IMR-90 (cell line): ENCODE measurements at regions not wholly inside any gene's neighbourhood (a gene's known extent, or its start where the extent isn't known, plus 50 kb on each side); places are given as distances from the start of the nearest gene placed in this dataset.

Experiments
- ATAC-seq: fragments of 200-7000 bp; cut with Tn5 transposase; 2 replicates; pipeline ENCODE4 v1.9.1; 2020; ENCODE audit warnings: low read depth, mild to moderate bottlenecking, moderate library complexity
- BruUV-seq: library from RNA; stranded (reverse); fragments of 400-500 nt; replicated peaks from 2 replicates; lab custom pipeline; 2021; lab: Mats Ljungman, UMichigan
- CTCF ChIA-PET: fragments of 300-600 bp; formaldehyde crosslinking; extraction: SDS; loops from one replicate; lab custom pipeline; 2021; ENCODE audit warnings: antibody characterized with exemption; lab: Yijun Ruan, JAX
- POLR2A ChIA-PET: fragments of 300-600 bp; sonication (Branson Sonifier 250); formaldehyde crosslinking; loops from one replicate; lab custom pipeline; 2022; ENCODE audit warnings: antibody characterized with exemption; ENCODE audit not compliant: unreplicated experiment; lab: Charles Lee
- DNase-seq: peaks from one replicate; pipeline ENCODE4 v3.0.0; 2013
- H2AFZ ChIP-seq: replicated peaks from 2 replicates; pipeline ENCODE3; 2013; ENCODE audit warnings: low read length, mild to moderate bottlenecking; ENCODE audit not compliant: poor library complexity
- H2AK5ac ChIP-seq: 2 replicates; pipeline ENCODE4 v1.6.1; 2013; ENCODE audit warnings: low read depth, low read length, inconsistent platforms
- H2AK9ac ChIP-seq: replicated peaks from 2 replicates; pipeline ENCODE3; 2013; ENCODE audit warnings: mild to moderate bottlenecking, low read depth, low read length, moderate library complexity; ENCODE audit not compliant: poor library complexity
- H2BK120ac ChIP-seq: 2 replicates; pipeline ENCODE4 v1.6.1; 2013; ENCODE audit warnings: low read depth, low read length, inconsistent platforms
- H2BK15ac ChIP-seq: 3 replicates; pipeline ENCODE4 v1.6.1; 2013; ENCODE audit warnings: low read depth, low read length, inconsistent platforms
- H2BK20ac ChIP-seq: 2 replicates; pipeline ENCODE4 v1.6.1; 2013; ENCODE audit warnings: low read depth, mild to moderate bottlenecking, inconsistent platforms, low read length, moderate library complexity
- H2BK5ac ChIP-seq: 2 replicates; pipeline ENCODE4 v1.6.1; 2013; ENCODE audit warnings: mild to moderate bottlenecking, low read depth, low read length, inconsistent platforms; ENCODE audit not compliant: poor library complexity, severe bottlenecking
- H3K14ac ChIP-seq: replicated peaks from 2 replicates; pipeline ENCODE4 v1.6.1; 2013; ENCODE audit warnings: low read depth, low read length, inconsistent platforms
- H3K18ac ChIP-seq: 2 replicates; pipeline ENCODE4 v1.6.1; 2013; ENCODE audit warnings: low read depth, low read length, control low read depth
- H3K23ac ChIP-seq: 2 replicates; pipeline ENCODE4 v1.6.1; 2013; ENCODE audit warnings: low read depth, low read length, inconsistent platforms
- H3K27ac ChIP-seq: 2 replicates; pipeline ENCODE4 v1.5.1; 2013; ENCODE audit warnings: mild to moderate bottlenecking, control low read depth, low read length; ENCODE audit not compliant: insufficient read depth
- H3K27me3 ChIP-seq: 2 replicates; pipeline ENCODE4 v1.6.1; 2013; ENCODE audit warnings: low read length; ENCODE audit not compliant: control insufficient read depth, insufficient read depth
- H3K36me3 ChIP-seq: 2 replicates; pipeline ENCODE4 v1.6.1; 2013; ENCODE audit warnings: low read length, mixed read lengths; ENCODE audit not compliant: control insufficient read depth, insufficient read depth
- H3K4ac ChIP-seq: 2 replicates; pipeline ENCODE4 v1.6.1; 2013; ENCODE audit warnings: low read depth, low read length, inconsistent platforms
- H3K4me1 ChIP-seq: 2 replicates; pipeline ENCODE4 v1.6.1; 2013; ENCODE audit warnings: low read length, mixed read lengths; ENCODE audit not compliant: control insufficient read depth, insufficient read depth
- H3K4me2 ChIP-seq: 2 replicates; pipeline ENCODE4 v1.6.1; 2013; ENCODE audit warnings: low read depth, mild to moderate bottlenecking, control low read depth, low read length, moderate library complexity
- H3K4me3 ChIP-seq: 2 replicates; pipeline ENCODE4 v1.5.1; 2013; ENCODE audit warnings: low read depth, mild to moderate bottlenecking, control low read depth, low read length, moderate library complexity; ENCODE audit not compliant: insufficient read depth
- H3K56ac ChIP-seq: 2 replicates; pipeline ENCODE4 v1.6.1; 2013; ENCODE audit warnings: low read length, inconsistent platforms; ENCODE audit not compliant: insufficient read depth; ENCODE audit errors: extremely low read depth
- H3K79me1 ChIP-seq, 2 experiments: 2 replicates each; pipeline ENCODE4 v1.6.1; 2013; ENCODE audit warnings: low read length in 2 of 2, inconsistent platforms in 1 of 2, low read depth in 1 of 2
- H3K9ac ChIP-seq: 2 replicates; pipeline ENCODE4 v1.6.1; 2013; ENCODE audit warnings: low read depth, low read length, control low read depth
- H3K9me1 ChIP-seq: 2 replicates; pipeline ENCODE4 v1.6.1; 2013; ENCODE audit warnings: low read length, inconsistent platforms; ENCODE audit not compliant: insufficient read depth
- H3K9me3 ChIP-seq: 2 replicates; pipeline ENCODE4 v1.6.1; 2013; ENCODE audit warnings: low read length; ENCODE audit not compliant: control insufficient read depth, insufficient read depth
- H4K20me1 ChIP-seq: 2 replicates; pipeline ENCODE4 v1.6.1; 2013; ENCODE audit warnings: low read length, inconsistent platforms; ENCODE audit not compliant: insufficient read depth
- H4K5ac ChIP-seq: 2 replicates; pipeline ENCODE4 v1.6.1; 2013; ENCODE audit warnings: mild to moderate bottlenecking, low read depth, low read length, control low read depth
- H4K8ac ChIP-seq, 2 experiments: 2 replicates each; pipeline ENCODE4 v1.6.1; 2013; ENCODE audit warnings: low read depth in 2 of 2, low read length in 2 of 2, control low read depth in 1 of 2, inconsistent platforms in 1 of 2
- H4K91ac ChIP-seq: 2 replicates; pipeline ENCODE4 v1.6.1; 2013; ENCODE audit warnings: low read depth, low read length, inconsistent platforms; ENCODE audit not compliant: insufficient read depth
- BHLHE40 ChIP-seq: fragments of 150-350 bp; IDR thresholded peaks from 2 replicates; pipeline ENCODE4 v1.6.1; 2016; ENCODE audit warnings: mild to moderate bottlenecking, low read depth, low read length
- FOS ChIP-seq: fragments of 150-350 bp; IDR thresholded peaks from 2 replicates; pipeline ENCODE4 v1.6.1; 2016; ENCODE audit warnings: low read depth, low read length
- MAZ ChIP-seq: IDR thresholded peaks from 2 replicates; pipeline ENCODE4 v1.6.1; 2012; ENCODE audit warnings: low read depth, mild to moderate bottlenecking, low read length, improper control_type of control experiment, moderate library complexity, borderline replicate concordance
- NFE2L2 ChIP-seq: fragments of 150-350 bp; IDR thresholded peaks from 2 replicates; pipeline ENCODE4 v1.6.1; 2016; ENCODE audit warnings: low read depth, mild to moderate bottlenecking, low read length
- RAD21 ChIP-seq: IDR thresholded peaks from 2 replicates; pipeline ENCODE4 v1.6.1; 2012; ENCODE audit warnings: low read length, improper control_type of control experiment
- WGBS, 2 experiments: methylation state at CpG; one replicate each; pipeline versions ENCODE4 v1.1.5 to v1.1.7; 2013; ENCODE audit warnings: missing lambda C conversion rate in 2 of 2; ENCODE audit not compliant: insufficient read length in 1 of 2; ENCODE audit errors: extremely low coverage in 2 of 2; 5-methylcytosine and 5-hydroxymethylcytosine counted together
- dilution Hi-C: fragments of 300-500 bp; cut with HindIII; formaldehyde crosslinking; loops from one replicate; pipeline ENCODE4 v1.14.3; 2018; ENCODE audit warnings: low sequenced_read_pairs; ENCODE audit not compliant: unreplicated experiment
- in situ Hi-C: fragments of 300-500 bp; cut with MboI; formaldehyde crosslinking; loops from 3 replicates; pipeline ENCODE4 v1.14.3; 2019; ENCODE audit warnings: low sequenced_read_pairs, inconsistent platforms, mixed read lengths
- intact Hi-C: fragments of 100-400 bp; cut with micrococcal nuclease; formaldehyde crosslinking; loops from 2 replicates; pipeline ENCODE4 v1.10.0; 2022

DNA sequence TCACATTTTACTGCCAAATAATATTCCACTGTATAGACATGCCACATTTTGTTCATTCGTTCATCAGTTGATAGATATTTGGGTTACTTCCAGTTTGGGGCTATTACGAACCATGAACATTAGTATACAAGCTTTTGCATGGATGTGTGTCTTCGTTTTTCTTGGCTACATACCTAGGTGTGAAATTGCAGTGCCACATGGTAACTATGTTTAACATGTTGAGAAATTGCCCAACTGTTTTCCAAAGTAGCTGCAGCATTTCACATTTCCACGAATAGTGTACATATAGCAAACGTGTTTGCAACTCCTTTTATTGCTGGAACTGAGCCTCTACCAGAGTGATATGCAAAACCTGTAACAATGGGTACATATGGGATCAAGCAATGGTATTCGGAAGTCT lies 221.5 kb downstream of the VEGFC start:
- no peak for DNase-seq
- in situ Hi-C loops, result no loop called here
- no peaks in the 10 kb centered on the region for H3K4me1 ChIP-seq
- ATAC-seq, result no peak
- no peak overlapping the region for H2BK20ac ChIP-seq
- H3K27ac ChIP-seq, result no peak overlapping the region
- H4K8ac ChIP-seq, result no peak overlapping the region
- H2BK5ac ChIP-seq, result no peak overlapping the region
- TF ChIP-seq BHLHE40 (no peak), RAD21 (no peak), FOS (no peak), NFE2L2 (no peak), MAZ (no peak)
- no peaks in the 10 kb centered on the region for H3K9me1 ChIP-seq
- intact Hi-C loops, result loop anchor here (10.0 kb wide), 1 partner anchor 674 kb away; no protein-coding TSS in a partner anchor
- H3K27me3 ChIP-seq, result peaks cover 1% of the 10 kb centered on the region; the same call in 1 of the 2 replicates
- no peak overlapping the region for H2BK120ac ChIP-seq
- no peak overlapping the region for H2AK9ac ChIP-seq
- no peak overlapping the region for H4K5ac ChIP-seq
- no peaks in the 10 kb centered on the region for H3K79me1 ChIP-seq
- 75% methylated on average over 2 of the region's 6 CpGs; no CpG with 5 or more reads in 1 of the 2 experiments for WGBS, 2 experiments
- no peak overlapping the region for H3K4me3 ChIP-seq
- H3K18ac ChIP-seq, result no peak overlapping the region
- no peak overlapping the region for H4K91ac ChIP-seq
- no peak overlapping the region for H3K14ac ChIP-seq
- H2BK15ac ChIP-seq, result no peak overlapping the region
- no peaks in the 10 kb centered on the region for H3K36me3 ChIP-seq
- CTCF ChIA-PET, result no interaction called here
- no peak overlapping the region for H3K9ac ChIP-seq
- H3K4ac ChIP-seq, result no peak overlapping the region
- H2AK5ac ChIP-seq, result no peak overlapping the region
- POLR2A ChIA-PET, result no interaction called here
- H2AFZ ChIP-seq, result no peak overlapping the region
- H3K9me3 ChIP-seq, result no peaks in the 10 kb centered on the region
- H3K56ac ChIP-seq, result no peak overlapping the region
- no peak overlapping the region for H3K23ac ChIP-seq
- H4K20me1 ChIP-seq, result no peaks in the 10 kb centered on the region
- H3K4me2 ChIP-seq, result no peak overlapping the region
- BruUV-seq, result no TSS peak
- dilution Hi-C loops, result no loop called here
